ENCODE measurements at regions not wholly inside any gene's neighbourhood (a gene's known extent, or its start where the extent isn't known, plus 50 kb on each side); places are given as distances from the start of the nearest gene placed in this dataset.

DNA sequence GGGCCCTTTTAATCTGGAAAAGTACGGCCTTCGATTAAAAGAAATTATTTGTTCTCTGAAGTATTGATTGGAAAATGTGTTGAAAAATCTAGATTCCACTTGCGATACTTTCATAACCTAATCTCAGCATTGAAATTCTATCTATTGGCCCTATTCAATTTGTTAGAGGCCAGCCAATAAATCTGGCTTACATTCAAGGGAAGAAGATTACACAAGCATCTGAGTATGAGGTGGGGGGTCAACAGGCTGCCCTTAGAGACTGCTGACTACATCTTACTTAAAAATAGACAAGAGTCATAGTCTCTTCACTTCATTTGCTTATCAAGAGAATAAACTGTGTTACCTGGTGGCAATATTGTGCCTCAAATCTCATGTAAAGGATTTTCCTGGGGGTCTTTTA lies 248.0 kb upstream of the KCNIP4 start:
- no peak for DNase-seq (ENCODE audit: low read depth)
- TF ChIP-seq, protein P1, sequence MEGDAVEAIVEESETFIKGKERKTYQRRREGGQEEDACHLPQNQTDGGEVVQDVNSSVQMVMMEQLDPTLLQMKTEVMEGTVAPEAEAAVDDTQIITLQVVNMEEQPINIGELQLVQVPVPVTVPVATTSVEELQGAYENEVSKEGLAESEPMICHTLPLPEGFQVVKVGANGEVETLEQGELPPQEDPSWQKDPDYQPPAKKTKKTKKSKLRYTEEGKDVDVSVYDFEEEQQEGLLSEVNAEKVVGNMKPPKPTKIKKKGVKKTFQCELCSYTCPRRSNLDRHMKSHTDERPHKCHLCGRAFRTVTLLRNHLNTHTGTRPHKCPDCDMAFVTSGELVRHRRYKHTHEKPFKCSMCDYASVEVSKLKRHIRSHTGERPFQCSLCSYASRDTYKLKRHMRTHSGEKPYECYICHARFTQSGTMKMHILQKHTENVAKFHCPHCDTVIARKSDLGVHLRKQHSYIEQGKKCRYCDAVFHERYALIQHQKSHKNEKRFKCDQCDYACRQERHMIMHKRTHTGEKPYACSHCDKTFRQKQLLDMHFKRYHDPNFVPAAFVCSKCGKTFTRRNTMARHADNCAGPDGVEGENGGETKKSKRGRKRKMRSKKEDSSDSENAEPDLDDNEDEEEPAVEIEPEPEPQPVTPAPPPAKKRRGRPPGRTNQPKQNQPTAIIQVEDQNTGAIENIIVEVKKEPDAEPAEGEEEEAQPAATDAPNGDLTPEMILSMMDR (IDR thresholded peaks at IDR 0.05; ENCODE audit: control insufficient read depth, insufficient read depth, low read depth, low read length, missing control alignments) = no peak
- no peak overlapping the region for H3K4me3 ChIP-seq (ENCODE audit: control insufficient read depth, low read depth, low read length)

DNA sequence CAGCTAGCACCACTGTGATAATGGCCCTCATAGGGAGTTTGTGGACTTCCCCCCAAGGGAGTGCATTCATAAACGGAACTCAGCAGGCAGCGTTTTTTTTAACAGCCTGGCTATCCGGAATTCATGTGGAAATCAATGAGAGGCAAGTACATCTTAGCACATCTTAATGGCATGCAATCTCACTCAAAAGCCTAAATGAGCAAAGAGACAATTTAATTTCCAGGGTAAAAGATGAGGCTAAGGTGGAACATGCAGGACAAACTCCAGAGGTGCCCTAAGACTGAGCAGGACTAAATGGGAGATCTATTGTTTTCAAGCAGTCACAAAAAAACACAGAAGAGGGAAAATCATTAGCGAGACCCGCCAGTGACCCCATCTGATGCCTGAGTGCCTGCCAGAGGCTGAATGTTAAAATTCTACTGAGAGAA lies 243.5 kb upstream of the KCNIP4 start:
- no peak overlapping the region for H3K4me3 ChIP-seq (ENCODE audit: control insufficient read depth, low read depth, low read length)
- DNase-seq (ENCODE audit: low read depth) = no peak
- TF ChIP-seq, protein P1 (IDR thresholded peaks at IDR 0.05; ENCODE audit: control insufficient read depth, insufficient read depth, low read depth, low read length, missing control alignments) = no peak

DNA sequence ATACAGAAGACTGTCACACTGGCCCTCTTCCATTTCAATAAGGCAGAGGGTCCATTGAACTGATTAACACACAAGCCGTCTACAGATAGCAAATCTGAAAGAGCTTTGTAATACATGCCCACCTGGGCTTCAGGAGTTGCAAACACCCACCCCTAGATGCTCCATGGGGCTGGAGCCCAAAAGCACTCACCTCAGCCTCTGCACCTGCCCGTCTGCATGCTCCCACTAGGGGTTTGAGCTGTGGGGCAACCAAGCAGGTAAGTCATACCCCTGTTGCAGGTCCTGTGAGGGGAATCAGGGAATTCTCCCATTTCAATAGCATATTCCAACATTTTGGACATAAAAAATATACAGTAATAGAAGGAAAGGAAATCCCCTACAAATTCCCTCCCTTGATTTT lies 243.0 kb upstream of the KCNIP4 start:
- TF ChIP-seq, protein P1 (IDR thresholded peaks at IDR 0.05; ENCODE audit: control insufficient read depth, insufficient read depth, low read depth, low read length, missing control alignments) = no peak
- no peak overlapping the region for H3K4me3 ChIP-seq (ENCODE audit: control insufficient read depth, low read depth, low read length)
- DNase-seq (ENCODE audit: low read depth) = no peak

DNA sequence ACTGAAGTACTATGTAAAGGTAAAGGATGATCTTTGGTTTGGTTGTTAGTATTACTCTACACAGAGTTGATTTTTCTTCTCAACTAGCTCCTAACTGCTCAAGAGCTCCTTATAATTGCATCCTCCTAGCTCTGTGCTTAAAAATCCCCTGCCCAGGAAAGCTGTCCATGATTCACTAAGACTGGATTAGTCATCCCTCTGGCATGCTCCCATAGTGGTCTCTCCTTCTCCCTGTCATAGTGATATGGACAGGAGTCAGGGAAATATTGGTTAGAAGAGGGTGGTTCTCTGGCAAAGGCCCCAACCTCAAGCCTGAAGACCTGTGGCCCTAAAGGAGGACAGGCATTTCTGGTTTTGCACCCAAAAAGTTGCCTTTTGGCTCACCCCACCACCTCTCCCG lies 242.3 kb upstream of the KCNIP4 start:
- TF ChIP-seq, protein P1 (IDR thresholded peaks at IDR 0.05; ENCODE audit: control insufficient read depth, insufficient read depth, low read depth, low read length, missing control alignments) = no peak
- no peak overlapping the region for H3K4me3 ChIP-seq (ENCODE audit: control insufficient read depth, low read depth, low read length)
- peak; percentile 42 for DNase-seq (ENCODE audit: low read depth)

DNA sequence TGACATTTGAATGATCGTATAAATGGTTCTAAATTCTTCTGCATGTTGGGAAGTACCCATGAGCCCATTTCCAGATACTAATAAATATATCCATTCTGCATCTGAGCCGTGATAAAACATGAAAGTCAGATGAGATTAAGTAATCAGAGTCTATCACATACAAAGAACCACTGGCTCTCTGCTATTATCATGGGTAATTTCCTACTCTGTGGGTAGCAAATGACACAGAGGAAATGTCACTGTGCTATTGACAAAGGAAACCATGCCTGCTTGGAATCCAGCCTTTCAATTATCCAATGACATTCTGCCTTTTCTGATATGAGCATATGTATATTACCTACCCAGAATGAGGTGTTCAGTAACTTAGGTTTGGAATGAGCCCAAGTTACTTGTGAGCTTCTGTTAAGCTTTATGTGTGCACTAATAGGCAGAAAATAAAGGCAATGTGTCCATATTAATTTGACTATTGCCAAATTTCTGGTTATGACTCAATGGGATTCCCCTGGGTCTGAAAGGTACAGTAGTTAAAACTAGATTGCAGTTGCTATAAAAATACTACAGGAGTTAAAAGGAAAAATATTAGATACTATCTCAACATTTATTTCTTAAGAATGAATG lies 238.7 kb upstream of the KCNIP4 start:
- DNase-seq (ENCODE audit: low read depth) = no peak
- TF ChIP-seq, protein P1 (IDR thresholded peaks at IDR 0.05; ENCODE audit: control insufficient read depth, insufficient read depth, low read depth, low read length, missing control alignments) = no peak
- no peak overlapping the region for H3K4me3 ChIP-seq (ENCODE audit: control insufficient read depth, low read depth, low read length)

DNA sequence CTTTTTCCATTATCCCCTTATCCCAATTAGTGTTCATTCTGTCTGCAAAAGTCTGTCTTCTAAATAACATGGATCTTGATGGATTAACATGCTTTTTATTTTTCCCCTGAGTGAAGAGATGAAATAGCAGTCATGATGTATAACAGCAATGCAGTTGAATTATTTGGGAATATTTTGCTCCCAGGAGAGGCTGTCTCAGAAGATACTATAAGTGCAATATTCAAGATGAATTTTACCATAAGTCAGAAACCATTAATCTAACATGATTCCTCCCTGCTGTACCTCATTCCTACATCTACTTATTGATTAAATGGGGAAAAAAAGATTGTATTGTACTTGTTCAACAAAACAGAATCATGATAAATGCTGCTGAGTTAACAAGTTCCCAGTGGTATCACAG lies 233.2 kb upstream of the KCNIP4 start:
- TF ChIP-seq, protein P1 (IDR thresholded peaks at IDR 0.05; ENCODE audit: control insufficient read depth, insufficient read depth, low read depth, low read length, missing control alignments) = no peak
- no peak overlapping the region for H3K4me3 ChIP-seq (ENCODE audit: control insufficient read depth, low read depth, low read length)
- DNase-seq (ENCODE audit: low read depth) = no peak
